DOHH2 (cell line): ENCODE measurements at regions not wholly inside any gene's neighbourhood (a gene's known extent, or its start where the extent isn't known, plus 50 kb on each side); places are given as distances from the start of the nearest gene placed in this dataset.

Source experiments
- H3F3A ChIP-seq: fragments of 200-600 bp; sonication (generic), shearing (Covaris generic); 2 replicates; pipeline ENCODE4 v1.6.0; 2016; ENCODE audit warnings: antibody characterized with exemption, mild to moderate bottlenecking; ENCODE audit not compliant: control insufficient read depth, insufficient read depth
- H3K27ac ChIP-seq: fragments of 200-600 bp; sonication (generic); 2 replicates; pipeline ENCODE4 v1.5.1; 2014; ENCODE audit warnings: low read depth, mild to moderate bottlenecking, low read length, moderate library complexity
- H3K27me3 ChIP-seq: fragments of 200-600 bp; sonication (generic); 2 replicates; pipeline ENCODE4 v1.6.1; 2014; ENCODE audit warnings: mild to moderate bottlenecking, low read length, mixed read lengths; ENCODE audit not compliant: control insufficient read depth
- H3K36me3 ChIP-seq: fragments of 200-600 bp; sonication (generic); 2 replicates; pipeline ENCODE4 v1.6.1; 2014; ENCODE audit warnings: mild to moderate bottlenecking, low read length, moderate library complexity, mixed read lengths; ENCODE audit not compliant: control insufficient read depth
- H3K4me1 ChIP-seq: fragments of 200-600 bp; sonication (generic); 2 replicates; pipeline ENCODE4 v1.6.1; 2014; ENCODE audit warnings: mild to moderate bottlenecking, low read length, mixed read lengths; ENCODE audit not compliant: control insufficient read depth
- H3K4me2 ChIP-seq: fragments of 200-600 bp; sonication (generic); 2 replicates; pipeline ENCODE4 v1.6.0; 2014; ENCODE audit warnings: mild to moderate bottlenecking, low read length, moderate library complexity
- H3K4me3 ChIP-seq: fragments of 200-600 bp; sonication (generic); 2 replicates; pipeline ENCODE4 v1.5.1; 2014; ENCODE audit warnings: mild to moderate bottlenecking, low read length, mixed read lengths
- H3K79me2 ChIP-seq: fragments of 200-600 bp; sonication (generic); 2 replicates; pipeline ENCODE4 v1.6.1; 2014; ENCODE audit warnings: mild to moderate bottlenecking, low read length, mixed read lengths; ENCODE audit not compliant: control insufficient read depth
- H3K9me2 ChIP-seq: fragments of 200-600 bp; sonication (generic); replicated peaks from 2 replicates; pipeline ENCODE4 v1.6.1; 2014; ENCODE audit warnings: mild to moderate bottlenecking, low read length, mixed read lengths; ENCODE audit not compliant: control insufficient read depth
- H3K9me3 ChIP-seq: fragments of 200-600 bp; sonication (generic); 2 replicates; pipeline ENCODE4 v1.6.1; 2014; ENCODE audit warnings: antibody characterized with exemption, low read length, mixed read lengths; ENCODE audit not compliant: control insufficient read depth, insufficient read depth
- H4K20me1 ChIP-seq: fragments of 200-600 bp; sonication (generic); 2 replicates; pipeline ENCODE4 v1.6.0; 2014; ENCODE audit warnings: low read depth, mild to moderate bottlenecking, antibody characterized with exemption, low read length, moderate library complexity; ENCODE audit not compliant: control insufficient read depth, insufficient read depth
- CTCF ChIP-seq: fragments of 200-600 bp; sonication (generic); IDR thresholded peaks from one replicate; pipeline ENCODE4 v1.5.1; 2014; ENCODE audit warnings: antibody characterized with exemption, mild to moderate bottlenecking, low read depth, low read length; ENCODE audit not compliant: poor library complexity, severe bottlenecking
- EZH2phosphoT487 ChIP-seq: fragments of 200-600 bp; sonication (generic); IDR thresholded peaks from 2 replicates; pipeline ENCODE4 v1.6.1; 2017; ENCODE audit warnings: borderline replicate concordance, mild to moderate bottlenecking, antibody characterized with exemption, low read length, moderate library complexity, mixed read lengths

- H3K27ac ChIP-seq = no peak overlapping the region
- H3K27me3 ChIP-seq = peaks cover 13% of the 10 kb centered on the region; the same call in 1 of the 2 replicates
- H4K20me1 ChIP-seq = no peaks in the 10 kb centered on the region
- no peaks in the 10 kb centered on the region for H3K79me2 ChIP-seq
- H3K4me1 ChIP-seq = no peaks in the 10 kb centered on the region
- no peak overlapping the region for H3K4me3 ChIP-seq
- TF ChIP-seq EZH2phosphoT487 = no peak
- H3K9me3 ChIP-seq = no peaks in the 10 kb centered on the region
- H3K36me3 ChIP-seq = no peaks in the 10 kb centered on the region
- H3K4me2 ChIP-seq = no peak overlapping the region
- H3F3A ChIP-seq = no peaks in the 10 kb centered on the region
- no peaks in the 10 kb centered on the region for H3K9me2 ChIP-seq
Measured at GRCh38 chr10:43945094-43945730, 296.5 kb upstream of the ZNF32 start.

- H3K4me2 ChIP-seq = no peak overlapping the region
- no peak overlapping the region for H3K4me3 ChIP-seq
- H3K4me1 ChIP-seq = no peaks in the 10 kb centered on the region
- H3K27ac ChIP-seq = no peak overlapping the region
- H4K20me1 ChIP-seq = no peaks in the 10 kb centered on the region
- no peaks in the 10 kb centered on the region for H3K79me2 ChIP-seq
- H3K36me3 ChIP-seq = no peaks in the 10 kb centered on the region
- no peaks in the 10 kb centered on the region for H3K9me3 ChIP-seq
- no peaks in the 10 kb centered on the region for H3F3A ChIP-seq
- H3K27me3 ChIP-seq = peaks cover 13% of the 10 kb centered on the region; the same call in 1 of the 2 replicates
- no peaks in the 10 kb centered on the region for H3K9me2 ChIP-seq
- TF ChIP-seq EZH2phosphoT487 (no peak), CTCF (no peak)
Measured at GRCh38 chr10:43944381-43945093, 295.9 kb upstream of the ZNF32 start.

GRCh38 chr10:43943818-43944360 is 295.2 kb upstream of the ZNF32 start:
- Histone ChIP-seq H3K9me2 (no peaks in the 10 kb centered on the region), H3K9me3 (no peaks in the 10 kb centered on the region), H3K27ac (no peak overlapping the region), H3K4me2 (no peak overlapping the region), H4K20me1 (no peaks in the 10 kb centered on the region), H3K4me1 (no peaks in the 10 kb centered on the region), H3F3A (no peaks in the 10 kb centered on the region), H3K79me2 (no peaks in the 10 kb centered on the region), H3K36me3 (no peaks in the 10 kb centered on the region), H3K27me3 (peaks cover 13% of the 10 kb centered on the region; the same call in 1 of the 2 replicates), H3K4me3 (no peak overlapping the region)
- TF ChIP-seq EZH2phosphoT487 (no peak), CTCF (no peak)
